ENCODE measurements at regions not wholly inside any gene's neighbourhood (a gene's known extent, or its start where the extent isn't known, plus 50 kb on each side); places are given as distances from the start of the nearest gene placed in this dataset.

GRCh38 chr16:22630242-22630641 lies 119.6 kb downstream of the NPIPB5 start:
- Histone ChIP-seq H3K36me3 (replicated peaks in 1 of 2; ENCODE audit: control insufficient read depth in 1 of 2, insufficient read depth in 2 of 2, low read length in 2 of 2) (no peaks in the 10 kb centered on the region), H3K27me3 (ENCODE audit: control insufficient read depth in 2 of 2, insufficient read depth in 2 of 2, low read length in 2 of 2) (peaks cover 4 to 17% of the 10 kb centered on the region in 2 donors), H3K4me1 (ENCODE audit: control insufficient read depth in 1 of 2, insufficient read depth in 2 of 2, low read length in 2 of 2) (no peaks in the 10 kb centered on the region), H3K27ac (ENCODE audit: low read depth in 1 of 2, low read length in 2 of 2) (no peak overlapping the region), H3K4me3 (replicated peaks in 1 of 3; ENCODE audit: low read depth in 2 of 3, low read length in 3 of 3) (no peak overlapping the region), H3K4me2 (replicated peaks; ENCODE audit: extremely low read depth, low read length, poor library complexity, severe bottlenecking) (no peak overlapping the region), H4K20me1 (ENCODE audit: insufficient read depth, low read length) (no peaks in the 10 kb centered on the region), H3K9me3 (replicated peaks in 1 of 2; ENCODE audit: control insufficient read depth in 1 of 2, insufficient read depth in 1 of 2, low read length in 2 of 2) (no peaks in the 10 kb centered on the region), H3K9ac (ENCODE audit: insufficient read depth, low read length, poor library complexity, severe bottlenecking) (no peak overlapping the region), H2AFZ (ENCODE audit: insufficient read depth, low read depth, low read length, poor library complexity, severe bottlenecking) (no peak overlapping the region), H3K79me2 (ENCODE audit: insufficient read depth, low read length) (no peaks in the 10 kb centered on the region)
- peaks cover 0 to 1% (median 0%) of the 10 kb centered on the region in 7 donors for H3K9me3 Mint-ChIP-seq
- H3K36me3 Mint-ChIP-seq, result no peaks in the 10 kb centered on the region
- 100% methylated on average over 3 of the region's 4 CpGs for WGBS (ENCODE audit: insufficient coverage)
- H3K4me1 Mint-ChIP-seq, result no peaks in the 10 kb centered on the region
- no peak overlapping the region for H3K27ac Mint-ChIP-seq
- no peak overlapping the region for H3K4me3 Mint-ChIP-seq
- no peak for DNase-seq
- TF ChIP-seq, protein P1, sequence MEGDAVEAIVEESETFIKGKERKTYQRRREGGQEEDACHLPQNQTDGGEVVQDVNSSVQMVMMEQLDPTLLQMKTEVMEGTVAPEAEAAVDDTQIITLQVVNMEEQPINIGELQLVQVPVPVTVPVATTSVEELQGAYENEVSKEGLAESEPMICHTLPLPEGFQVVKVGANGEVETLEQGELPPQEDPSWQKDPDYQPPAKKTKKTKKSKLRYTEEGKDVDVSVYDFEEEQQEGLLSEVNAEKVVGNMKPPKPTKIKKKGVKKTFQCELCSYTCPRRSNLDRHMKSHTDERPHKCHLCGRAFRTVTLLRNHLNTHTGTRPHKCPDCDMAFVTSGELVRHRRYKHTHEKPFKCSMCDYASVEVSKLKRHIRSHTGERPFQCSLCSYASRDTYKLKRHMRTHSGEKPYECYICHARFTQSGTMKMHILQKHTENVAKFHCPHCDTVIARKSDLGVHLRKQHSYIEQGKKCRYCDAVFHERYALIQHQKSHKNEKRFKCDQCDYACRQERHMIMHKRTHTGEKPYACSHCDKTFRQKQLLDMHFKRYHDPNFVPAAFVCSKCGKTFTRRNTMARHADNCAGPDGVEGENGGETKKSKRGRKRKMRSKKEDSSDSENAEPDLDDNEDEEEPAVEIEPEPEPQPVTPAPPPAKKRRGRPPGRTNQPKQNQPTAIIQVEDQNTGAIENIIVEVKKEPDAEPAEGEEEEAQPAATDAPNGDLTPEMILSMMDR (IDR thresholded peaks at IDR 0.05), result no peak
- peaks cover 1 to 11% (median 6%) of the 10 kb centered on the region in 3 donors for H3K27me3 Mint-ChIP-seq (ENCODE audit: low read depth in 3 of 3)
- intact Hi-C loops (cut with micrococcal nuclease), result loop anchor here in 1 of 2 donors (5.0 kb wide), 1 partner anchor 1063 kb away; no protein-coding TSS in a partner anchor

GRCh38 chr16:22631264-22631663 lies 120.6 kb downstream of the NPIPB5 start:
- Mint-ChIP-seq H3K36me3 (no peaks in the 10 kb centered on the region), H3K27ac (no peak overlapping the region), H3K9me3 (peaks cover 0 to 1% (median 0%) of the 10 kb centered on the region in 7 donors), H3K4me3 (no peak overlapping the region), H3K4me1 (no peaks in the 10 kb centered on the region), H3K27me3 (ENCODE audit: low read depth in 3 of 3) (peaks cover 3 to 19% (median 12%) of the 10 kb centered on the region in 3 donors)
- intact Hi-C loops (cut with micrococcal nuclease), result loop anchor here in 1 of 2 donors (5.0 kb wide), 1 partner anchor 1064 kb away; no protein-coding TSS in a partner anchor
- H3K4me3 ChIP-seq (replicated peaks in 1 of 3; ENCODE audit: low read depth in 2 of 3, low read length in 3 of 3), result no peak overlapping the region
- no peaks in the 10 kb centered on the region for H3K79me2 ChIP-seq (ENCODE audit: insufficient read depth, low read length)
- 97% methylated on average over 5 of the region's 9 CpGs for WGBS (ENCODE audit: insufficient coverage)
- peaks cover 12 to 26% of the 10 kb centered on the region in 2 donors for H3K27me3 ChIP-seq (ENCODE audit: control insufficient read depth in 2 of 2, insufficient read depth in 2 of 2, low read length in 2 of 2)
- H2AFZ ChIP-seq (ENCODE audit: insufficient read depth, low read depth, low read length, poor library complexity, severe bottlenecking), result no peak overlapping the region
- no peaks in the 10 kb centered on the region for H3K36me3 ChIP-seq (replicated peaks in 1 of 2; ENCODE audit: control insufficient read depth in 1 of 2, insufficient read depth in 2 of 2, low read length in 2 of 2)
- H3K27ac ChIP-seq (ENCODE audit: low read depth in 1 of 2, low read length in 2 of 2), result no peak overlapping the region
- H4K20me1 ChIP-seq (ENCODE audit: insufficient read depth, low read length), result no peaks in the 10 kb centered on the region
- H3K4me2 ChIP-seq (replicated peaks; ENCODE audit: extremely low read depth, low read length, poor library complexity, severe bottlenecking), result no peak overlapping the region
- H3K9me3 ChIP-seq (replicated peaks in 1 of 2; ENCODE audit: control insufficient read depth in 1 of 2, insufficient read depth in 1 of 2, low read length in 2 of 2), result no peaks in the 10 kb centered on the region
- no peak for DNase-seq
- no peaks in the 10 kb centered on the region for H3K4me1 ChIP-seq (ENCODE audit: control insufficient read depth in 1 of 2, insufficient read depth in 2 of 2, low read length in 2 of 2)
- no peak overlapping the region for H3K9ac ChIP-seq (ENCODE audit: insufficient read depth, low read length, poor library complexity, severe bottlenecking)
- TF ChIP-seq, protein P1 (IDR thresholded peaks at IDR 0.05), result no peak

All from CD14-positive monocyte (primary cell).